ENCODE measurements at regions not wholly inside any gene's neighbourhood (a gene's known extent, or its start where the extent isn't known, plus 50 kb on each side); places are given as distances from the start of the nearest gene placed in this dataset.

GRCh38 chr11:90274362-90274761, 51.5 kb upstream of the CHORDC1 start:
- TF ChIP-seq CTCF (IDR thresholded peaks at IDR 0.05; ENCODE audit: low read depth, low read length, missing control alignments) = no peak
- no peak for DNase-seq (ENCODE audit: low read depth)
- H3K4me3 ChIP-seq (ENCODE audit: low read depth, low read length) = no peak overlapping the region
